Smooth muscle cell (in vitro differentiated cells): ENCODE measurements at regions not wholly inside any gene's neighbourhood (a gene's known extent, or its start where the extent isn't known, plus 50 kb on each side); places are given as distances from the start of the nearest gene placed in this dataset.

Source experiments
- DNase-seq: peaks from one replicate; lab custom pipeline; 2025; ENCODE audit not compliant: unreplicated experiment; lab: John Stamatoyannopoulos, UW
- H2AFZ ChIP-seq: fragments of 200-600 bp; sonication (generic); 2 replicates; pipeline ENCODE4 v1.6.0; 2016; ENCODE audit warnings: antibody characterized with exemption, low read depth, mild to moderate bottlenecking
- H3F3A ChIP-seq: fragments of 200-600 bp; sonication (generic); 2 replicates; pipeline ENCODE4 v1.6.0; 2017; ENCODE audit warnings: antibody characterized with exemption, low read depth
- H3K27ac ChIP-seq: fragments of 200-600 bp; sonication (generic); 2 replicates; pipeline ENCODE4 v1.5.1; 2016; ENCODE audit warnings: low read depth, mild to moderate bottlenecking
- H3K27me3 ChIP-seq: fragments of 200-600 bp; sonication (generic); 2 replicates; pipeline ENCODE4 v1.6.1; 2016; ENCODE audit warnings: low read depth, mild to moderate bottlenecking
- H3K36me3 ChIP-seq: fragments of 200-600 bp; sonication (generic); 2 replicates; pipeline ENCODE4 v1.5.1; 2016; ENCODE audit warnings: low read depth
- H3K4me1 ChIP-seq: fragments of 200-600 bp; sonication (generic); 2 replicates; pipeline ENCODE4 v1.5.1; 2016; ENCODE audit warnings: low read depth
- H3K4me2 ChIP-seq: fragments of 200-600 bp; sonication (generic); 2 replicates; pipeline ENCODE4 v1.6.0; 2016; ENCODE audit warnings: mild to moderate bottlenecking
- H3K4me3 ChIP-seq: fragments of 200-600 bp; sonication (generic); 2 replicates; pipeline ENCODE4 v1.5.1; 2016; ENCODE audit warnings: mild to moderate bottlenecking
- H3K79me2 ChIP-seq: fragments of 200-600 bp; sonication (generic); 2 replicates; pipeline ENCODE4 v1.6.0; 2016; ENCODE audit warnings: low read depth, mild to moderate bottlenecking
- H3K9ac ChIP-seq: fragments of 200-600 bp; sonication (generic); 2 replicates; pipeline ENCODE4 v1.6.0; 2016; ENCODE audit warnings: low read depth
- H3K9me3 ChIP-seq: fragments of 200-600 bp; sonication (generic); replicated peaks from 2 replicates; pipeline ENCODE4 v1.5.1; 2016; ENCODE audit warnings: low read depth
- H4K20me1 ChIP-seq: fragments of 200-600 bp; sonication (generic); 2 replicates; pipeline ENCODE4 v1.6.0; 2016; ENCODE audit warnings: low read depth
- WGBS: methylation state at CpG from one replicate; pipeline ENCODE4 v1.1.7; 2016; ENCODE audit warnings: low lambda C conversion rate; 5-methylcytosine and 5-hydroxymethylcytosine counted together
- TF ChIP-seq, protein P1 (sequence below): fragments of 200-600 bp; sonication (generic); IDR thresholded peaks from 2 replicates; pipeline ENCODE4 v1.5.1; 2017; ENCODE audit warnings: borderline replicate concordance, mild to moderate bottlenecking, antibody characterized with exemption; ENCODE audit not compliant: insufficient read depth, poor library complexity, severe bottlenecking

GRCh38 chr2:20884829-20885228 lies 61.9 kb upstream of the LDAH start:
- DNase-seq, result no peak
- TF ChIP-seq, protein P1, sequence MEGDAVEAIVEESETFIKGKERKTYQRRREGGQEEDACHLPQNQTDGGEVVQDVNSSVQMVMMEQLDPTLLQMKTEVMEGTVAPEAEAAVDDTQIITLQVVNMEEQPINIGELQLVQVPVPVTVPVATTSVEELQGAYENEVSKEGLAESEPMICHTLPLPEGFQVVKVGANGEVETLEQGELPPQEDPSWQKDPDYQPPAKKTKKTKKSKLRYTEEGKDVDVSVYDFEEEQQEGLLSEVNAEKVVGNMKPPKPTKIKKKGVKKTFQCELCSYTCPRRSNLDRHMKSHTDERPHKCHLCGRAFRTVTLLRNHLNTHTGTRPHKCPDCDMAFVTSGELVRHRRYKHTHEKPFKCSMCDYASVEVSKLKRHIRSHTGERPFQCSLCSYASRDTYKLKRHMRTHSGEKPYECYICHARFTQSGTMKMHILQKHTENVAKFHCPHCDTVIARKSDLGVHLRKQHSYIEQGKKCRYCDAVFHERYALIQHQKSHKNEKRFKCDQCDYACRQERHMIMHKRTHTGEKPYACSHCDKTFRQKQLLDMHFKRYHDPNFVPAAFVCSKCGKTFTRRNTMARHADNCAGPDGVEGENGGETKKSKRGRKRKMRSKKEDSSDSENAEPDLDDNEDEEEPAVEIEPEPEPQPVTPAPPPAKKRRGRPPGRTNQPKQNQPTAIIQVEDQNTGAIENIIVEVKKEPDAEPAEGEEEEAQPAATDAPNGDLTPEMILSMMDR, result no peak
- no peak overlapping the region for H3K9ac ChIP-seq
- no peaks in the 10 kb centered on the region for H3K4me1 ChIP-seq
- no peak overlapping the region for H3K4me3 ChIP-seq
- H3K27ac ChIP-seq, result no peak overlapping the region
- H3K79me2 ChIP-seq, result no peaks in the 10 kb centered on the region
- no peaks in the 10 kb centered on the region for H3K9me3 ChIP-seq
- H2AFZ ChIP-seq, result no peak overlapping the region
- no peak overlapping the region for H3K4me2 ChIP-seq
- H4K20me1 ChIP-seq, result no peaks in the 10 kb centered on the region
- WGBS, result 50% methylated on average over 5 of the region's 5 CpGs
- no peaks in the 10 kb centered on the region for H3F3A ChIP-seq
- H3K27me3 ChIP-seq, result no peaks in the 10 kb centered on the region
- no peaks in the 10 kb centered on the region for H3K36me3 ChIP-seq

GRCh38 chr2:20882466-20883170 lies 59.7 kb upstream of the LDAH start:
- Histone ChIP-seq H3K27me3 (peaks cover 3% of the 10 kb centered on the region), H3K9me3 (no peaks in the 10 kb centered on the region), H3K27ac (no peak overlapping the region), H3K4me3 (no peak overlapping the region), H3K9ac (no peak overlapping the region), H3K79me2 (no peaks in the 10 kb centered on the region), H3K36me3 (no peaks in the 10 kb centered on the region), H3K4me2 (no peak overlapping the region), H3K4me1 (no peaks in the 10 kb centered on the region), H3F3A (no peaks in the 10 kb centered on the region), H4K20me1 (no peaks in the 10 kb centered on the region), H2AFZ (no peak overlapping the region)
- 81% methylated on average over 4 of the region's 4 CpGs for WGBS
- TF ChIP-seq, protein P1, result no peak
- no peak for DNase-seq

DNA sequence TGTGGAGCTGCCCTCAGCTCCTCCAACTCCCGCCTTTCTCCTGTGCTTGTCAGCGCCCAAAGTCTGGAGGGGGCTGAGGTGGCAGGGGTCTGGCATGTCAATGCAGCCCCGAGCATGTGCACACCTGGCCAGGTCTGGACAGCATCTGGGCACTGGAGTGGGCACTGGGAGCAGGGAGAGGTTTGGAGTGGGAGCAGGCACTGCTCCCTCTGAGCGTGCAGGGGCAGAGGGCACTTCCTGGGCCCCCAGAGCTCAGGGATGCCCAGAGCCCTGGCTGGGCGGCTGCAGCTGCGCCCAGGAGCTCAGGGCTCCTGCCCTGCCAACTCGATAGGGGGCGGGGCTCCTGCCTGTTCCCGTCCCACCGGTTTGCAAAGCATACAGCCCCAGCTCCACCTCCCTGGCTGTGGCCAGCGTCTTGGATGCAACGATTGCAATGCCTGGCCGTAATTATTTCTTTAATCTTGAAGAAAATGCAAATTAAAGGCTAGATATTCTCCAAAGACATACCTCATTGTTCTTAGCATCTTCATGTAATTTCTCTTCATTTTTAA lies 57.4 kb upstream of the LDAH start:
- Histone ChIP-seq H3F3A (no peaks in the 10 kb centered on the region), H3K9ac (no peak overlapping the region), H3K27me3 (peaks cover 3% of the 10 kb centered on the region), H3K27ac (no peak overlapping the region), H4K20me1 (no peaks in the 10 kb centered on the region), H3K4me1 (no peaks in the 10 kb centered on the region), H3K4me2 (no peak overlapping the region), H3K9me3 (no peaks in the 10 kb centered on the region), H3K4me3 (no peak overlapping the region), H3K79me2 (no peaks in the 10 kb centered on the region), H2AFZ (no peak overlapping the region), H3K36me3 (no peaks in the 10 kb centered on the region)
- TF ChIP-seq, protein P1, result no peak
- DNase-seq, result no peak
- WGBS, result 61% methylated on average over 12 of the region's 13 CpGs

DNA sequence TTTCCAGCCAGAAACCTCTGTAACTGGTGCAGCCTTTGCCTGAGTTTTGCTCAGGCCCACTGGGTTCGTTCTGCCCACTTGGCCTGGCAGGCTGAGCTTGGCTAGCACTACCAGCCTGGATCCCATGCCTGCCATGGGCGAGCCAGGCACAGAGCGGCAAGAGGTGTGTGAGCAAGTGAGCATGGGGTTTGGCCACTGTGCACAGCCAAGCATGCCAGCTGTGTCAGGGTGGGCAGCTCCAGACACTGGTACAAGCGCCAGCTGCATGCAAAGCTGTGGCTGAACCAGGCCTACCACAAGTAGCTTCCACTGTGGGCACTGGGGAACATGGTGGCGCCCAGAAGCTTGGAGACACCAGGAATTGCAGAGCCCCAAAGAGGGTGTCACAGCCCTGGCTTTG lies 56.3 kb upstream of the LDAH start:
- TF ChIP-seq, protein P1, result no peak
- Histone ChIP-seq H3K79me2 (no peaks in the 10 kb centered on the region), H3K4me2 (no peak overlapping the region), H3K36me3 (no peaks in the 10 kb centered on the region), H3K27ac (no peak overlapping the region), H3K9ac (no peak overlapping the region), H3K27me3 (peaks cover 3% of the 10 kb centered on the region), H3K9me3 (no peaks in the 10 kb centered on the region), H2AFZ (no peak overlapping the region), H3F3A (no peaks in the 10 kb centered on the region), H3K4me3 (no peak overlapping the region), H4K20me1 (no peaks in the 10 kb centered on the region), H3K4me1 (no peaks in the 10 kb centered on the region)
- DNase-seq, result no peak
- WGBS, result 88% methylated on average over 5 of the region's 5 CpGs
